ENCODE measurements at regions not wholly inside any gene's neighbourhood (a gene's known extent, or its start where the extent isn't known, plus 50 kb on each side); places are given as distances from the start of the nearest gene placed in this dataset.

DNA sequence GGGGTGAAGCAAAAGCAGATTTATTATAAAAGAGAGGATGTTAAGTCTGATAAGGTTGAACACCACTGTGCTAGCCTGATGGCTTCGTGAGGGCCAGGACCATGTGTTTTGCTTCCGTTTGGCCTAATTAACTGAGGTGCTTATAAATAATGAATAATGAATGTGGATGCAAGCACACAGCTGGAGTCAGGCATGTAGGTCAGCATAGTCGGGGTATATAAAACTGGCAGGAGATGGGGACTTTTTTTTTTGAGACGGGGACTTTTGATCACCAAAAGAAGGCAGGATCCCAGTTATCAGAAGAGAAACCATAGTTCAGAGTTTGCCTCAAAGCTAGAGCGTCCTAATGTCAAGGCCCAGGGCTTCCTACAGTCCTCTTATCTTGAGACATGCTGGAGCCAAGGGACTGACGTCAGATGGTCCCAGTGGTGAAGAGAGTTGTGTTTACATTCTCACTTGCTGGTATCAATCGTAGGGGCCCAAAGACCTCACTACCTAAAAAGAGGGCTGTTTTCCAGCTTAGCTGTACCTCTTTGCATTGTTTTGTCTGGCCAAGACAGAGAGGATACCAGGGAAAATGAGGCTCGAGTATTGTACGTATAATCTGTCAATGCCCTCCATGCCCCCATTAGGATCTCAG, 50.4 kb downstream of the RTL9 start:
- DNase-seq = no peak
- H3K36me3 ChIP-seq (replicated peaks; ENCODE audit: control insufficient read depth, insufficient read depth, low read length) = no peaks in the 10 kb centered on the region
- H3K27me3 ChIP-seq (ENCODE audit: control insufficient read depth, insufficient read depth, low read length) = no peaks in the 10 kb centered on the region; the same call in 1 of the 2 replicates
- H3K4me3 ChIP-seq (ENCODE audit: insufficient read depth, low read depth, low read length) = no peak overlapping the region

DNA sequence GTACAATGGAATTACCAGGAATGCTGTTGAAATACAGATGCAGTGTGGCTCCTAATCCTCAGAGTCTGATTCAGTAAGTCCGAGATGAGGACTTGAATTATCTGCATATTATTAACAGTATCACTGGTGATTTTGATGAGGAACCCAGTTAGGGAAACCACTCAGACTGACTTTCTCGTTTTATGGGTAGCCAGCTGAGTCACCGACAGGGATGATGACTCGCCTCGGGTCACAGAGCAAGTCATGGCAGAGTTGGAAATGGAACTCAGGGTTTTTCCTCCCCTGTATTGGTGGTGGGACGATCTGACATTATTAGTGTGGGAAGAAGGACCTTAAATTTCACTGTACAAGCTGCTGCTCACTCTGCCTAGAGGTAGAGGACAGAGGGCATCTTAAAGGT, 51.3 kb downstream of the RTL9 start:
- no peaks in the 10 kb centered on the region; the same call in 1 of the 2 replicates for H3K27me3 ChIP-seq (ENCODE audit: control insufficient read depth, insufficient read depth, low read length)
- H3K4me3 ChIP-seq (ENCODE audit: insufficient read depth, low read depth, low read length) = no peak overlapping the region
- no peak for DNase-seq
- H3K36me3 ChIP-seq (replicated peaks; ENCODE audit: control insufficient read depth, insufficient read depth, low read length) = no peaks in the 10 kb centered on the region

DNA sequence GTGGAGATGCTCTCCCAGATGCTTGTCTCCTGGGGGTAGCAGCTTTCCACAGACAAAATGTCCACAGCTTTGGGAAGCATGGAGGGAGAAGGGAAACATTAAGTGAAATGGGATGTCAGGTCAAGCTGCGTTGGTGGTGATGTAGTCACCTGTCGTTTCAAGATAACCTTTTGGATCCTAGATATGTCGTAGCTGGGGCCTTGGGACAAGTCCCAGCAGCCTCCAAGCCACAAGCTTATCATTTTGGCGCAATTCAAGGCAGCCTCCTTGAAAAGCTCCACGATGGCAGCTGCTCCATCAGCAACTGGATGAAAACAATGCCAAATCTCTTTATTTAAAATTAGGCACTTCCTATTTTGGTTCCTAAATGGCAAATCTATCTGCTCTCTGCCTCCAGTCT, 52.0 kb downstream of the RTL9 start:
- no peaks in the 10 kb centered on the region for H3K36me3 ChIP-seq (replicated peaks; ENCODE audit: control insufficient read depth, insufficient read depth, low read length)
- no peak for DNase-seq
- H3K27me3 ChIP-seq (ENCODE audit: control insufficient read depth, insufficient read depth, low read length) = no peaks in the 10 kb centered on the region; the same call in 1 of the 2 replicates
- no peak overlapping the region for H3K4me3 ChIP-seq (ENCODE audit: insufficient read depth, low read depth, low read length)

DNA sequence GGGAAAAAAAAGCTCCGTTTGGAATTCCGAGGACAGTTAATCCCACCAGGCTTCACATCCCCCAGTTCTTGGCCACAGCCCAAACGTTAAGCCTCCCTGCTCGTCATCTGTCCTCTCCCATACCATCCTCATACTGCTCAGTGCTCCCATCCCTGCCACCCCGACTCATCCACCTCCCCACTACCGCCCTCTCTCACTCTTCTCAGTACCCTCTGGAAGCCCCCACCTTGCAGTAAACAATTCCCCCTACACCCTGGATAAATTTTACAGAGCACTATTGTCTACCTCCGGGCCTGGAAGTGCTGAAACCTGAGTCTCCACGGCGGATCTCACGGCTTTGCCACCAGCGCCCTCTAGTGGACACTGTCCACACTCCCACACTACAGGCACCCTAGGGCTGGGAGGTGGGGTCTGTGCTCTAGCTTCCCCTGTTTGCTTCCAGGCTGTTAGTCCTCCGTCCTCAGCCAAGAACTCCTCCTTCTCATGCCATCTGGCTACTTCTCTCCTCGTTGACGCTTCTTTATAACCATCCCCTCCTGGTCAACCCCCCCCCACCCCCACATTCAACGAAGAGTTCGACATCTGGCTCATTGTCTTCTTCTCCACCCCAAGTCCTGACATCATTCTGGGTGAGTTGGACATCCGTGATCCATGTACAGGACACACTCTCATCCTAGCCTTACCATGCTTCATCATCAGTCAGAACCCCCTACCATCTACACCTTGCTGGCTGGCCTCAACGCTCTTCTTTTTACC, 54.5 kb downstream of the RTL9 start:
- no peaks in the 10 kb centered on the region; the same call in 1 of the 2 replicates for H3K27me3 ChIP-seq (ENCODE audit: control insufficient read depth, insufficient read depth, low read length)
- no peaks in the 10 kb centered on the region for H3K36me3 ChIP-seq (replicated peaks; ENCODE audit: control insufficient read depth, insufficient read depth, low read length)
- H3K4me3 ChIP-seq (ENCODE audit: insufficient read depth, low read depth, low read length) = no peak overlapping the region
- DNase-seq = peak; percentile 82

DNA sequence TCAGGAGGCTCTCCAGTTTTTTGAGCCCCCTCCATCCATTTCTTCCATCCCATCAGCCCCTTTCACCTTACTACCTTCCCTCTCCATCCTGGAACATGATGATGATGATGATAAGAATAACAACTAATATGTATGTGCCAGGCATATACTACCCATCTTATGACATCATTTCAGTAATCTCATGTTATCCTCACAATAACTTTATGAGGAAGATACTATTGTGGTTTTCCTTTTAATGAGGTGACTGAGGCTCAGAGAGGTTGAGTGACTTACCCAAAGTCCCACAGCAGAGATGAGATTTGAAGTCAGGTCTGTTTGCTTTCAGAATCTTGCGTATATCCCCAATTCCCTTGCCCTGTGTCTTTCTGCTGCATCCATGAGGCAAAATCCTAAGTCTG, 55.1 kb downstream of the RTL9 start:
- Histone ChIP-seq H3K36me3 (replicated peaks; ENCODE audit: control insufficient read depth, insufficient read depth, low read length) (no peaks in the 10 kb centered on the region), H3K4me3 (ENCODE audit: insufficient read depth, low read depth, low read length) (no peak overlapping the region), H3K27me3 (ENCODE audit: control insufficient read depth, insufficient read depth, low read length) (no peaks in the 10 kb centered on the region; the same call in 1 of the 2 replicates)
- DNase-seq = no peak

DNA sequence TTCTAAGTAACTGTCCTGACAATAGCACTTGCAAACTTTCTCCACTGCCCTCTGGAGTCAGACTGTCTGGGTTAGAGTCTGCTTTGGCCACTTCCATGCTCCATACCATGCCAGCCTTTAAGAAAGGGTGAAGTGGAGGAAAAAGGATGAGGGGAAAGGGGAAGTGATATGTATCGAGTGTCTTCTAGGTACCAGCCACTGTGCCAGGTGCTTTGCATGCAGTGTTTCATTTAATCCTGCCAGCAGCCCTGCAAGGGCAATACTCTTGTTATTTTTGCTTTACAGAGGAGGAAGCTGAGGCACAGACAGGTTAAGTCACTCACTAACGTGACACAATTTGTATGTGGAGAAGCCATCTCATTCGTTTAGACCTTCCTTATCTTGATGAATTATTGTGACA, 55.6 kb downstream of the RTL9 start:
- no peak overlapping the region for H3K4me3 ChIP-seq (ENCODE audit: insufficient read depth, low read depth, low read length)

DNA sequence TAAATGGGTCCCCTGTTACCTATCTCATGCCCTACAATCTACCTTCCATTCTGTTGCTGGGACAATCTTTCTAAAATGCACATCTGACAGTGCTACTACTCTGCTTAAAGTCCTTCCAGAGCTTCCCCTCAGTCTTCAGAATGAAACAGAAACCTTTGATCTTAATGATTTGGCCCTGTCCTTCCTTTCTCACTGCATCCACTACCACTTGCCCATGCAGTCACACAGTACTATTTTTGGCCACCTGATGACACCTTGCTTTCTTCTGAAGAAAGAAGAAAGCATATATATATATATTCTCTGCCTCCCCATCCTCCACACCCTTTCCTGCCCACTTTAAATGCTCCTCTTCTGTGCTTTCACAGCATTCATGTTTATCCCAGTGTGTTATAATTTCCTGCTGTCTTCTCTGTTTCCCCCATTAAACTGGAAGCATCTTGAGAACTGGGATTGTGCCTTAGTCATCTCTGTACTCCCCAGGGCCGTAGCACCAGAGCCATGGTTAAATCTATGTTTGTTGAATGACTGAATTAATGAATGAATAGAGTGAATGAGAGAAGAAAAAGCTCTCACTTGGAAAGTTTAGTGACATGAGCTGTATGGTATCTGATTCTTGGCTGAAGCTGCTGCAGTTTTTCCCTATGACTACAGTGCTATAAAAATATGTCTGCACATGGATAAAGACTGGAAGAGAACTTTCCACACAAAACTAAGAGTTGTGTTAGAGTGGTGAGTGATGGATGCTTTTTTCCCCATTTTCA, 56.2 kb downstream of the RTL9 start:
- Histone ChIP-seq H3K27me3 (ENCODE audit: control insufficient read depth, insufficient read depth, low read length) (no peaks in the 10 kb centered on the region; the same call in 1 of the 2 replicates), H3K4me3 (ENCODE audit: insufficient read depth, low read depth, low read length) (no peak overlapping the region), H3K36me3 (replicated peaks; ENCODE audit: control insufficient read depth, insufficient read depth, low read length) (no peaks in the 10 kb centered on the region)
- no peak for DNase-seq

More for the DNA sequence above, 55.6 kb downstream of the RTL9 start:
- Histone ChIP-seq H3K27me3 (ENCODE audit: control insufficient read depth, insufficient read depth, low read length) (no peaks in the 10 kb centered on the region; the same call in 1 of the 2 replicates), H3K36me3 (replicated peaks; ENCODE audit: control insufficient read depth, insufficient read depth, low read length) (no peaks in the 10 kb centered on the region)
- no peak for DNase-seq

DNA sequence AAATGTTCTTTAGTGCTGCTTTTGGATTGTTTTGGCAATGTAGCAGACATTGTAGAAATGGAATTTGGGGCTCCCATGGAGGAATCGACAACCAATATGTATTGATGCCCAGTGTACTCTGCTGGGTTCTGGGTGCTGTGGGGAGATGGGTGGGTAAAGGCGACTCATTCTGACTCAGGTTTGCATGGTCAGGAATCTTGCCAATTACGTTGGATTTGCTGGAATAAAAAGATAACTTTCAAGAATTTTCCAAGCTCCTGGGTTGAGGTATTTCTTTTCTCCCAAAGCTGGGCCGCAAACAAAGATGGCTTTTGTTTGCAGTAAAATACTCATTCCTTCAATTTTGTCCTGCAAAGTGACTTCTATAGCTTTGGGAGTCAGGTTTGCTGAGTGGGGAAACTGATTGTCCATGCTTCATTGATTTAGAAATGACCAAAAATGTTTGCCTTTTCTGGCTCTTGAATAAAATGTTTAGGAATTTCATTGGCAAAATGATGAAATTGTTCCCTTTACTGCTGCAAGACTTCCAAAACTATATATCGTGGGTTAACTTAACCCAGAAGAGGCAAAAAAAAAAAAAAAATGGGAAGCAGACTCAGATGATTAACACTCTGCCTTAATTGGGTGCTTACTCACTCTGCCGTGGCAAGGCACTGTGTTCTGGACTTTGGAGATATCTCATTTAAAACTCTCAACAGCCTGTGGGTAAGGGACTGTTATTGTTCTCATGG, 57.0 kb downstream of the RTL9 start:
- Histone ChIP-seq H3K36me3 (replicated peaks; ENCODE audit: control insufficient read depth, insufficient read depth, low read length) (no peaks in the 10 kb centered on the region), H3K27me3 (ENCODE audit: control insufficient read depth, insufficient read depth, low read length) (no peaks in the 10 kb centered on the region; the same call in 1 of the 2 replicates), H3K4me3 (ENCODE audit: insufficient read depth, low read depth, low read length) (no peak overlapping the region)
- no peak for DNase-seq

DNA sequence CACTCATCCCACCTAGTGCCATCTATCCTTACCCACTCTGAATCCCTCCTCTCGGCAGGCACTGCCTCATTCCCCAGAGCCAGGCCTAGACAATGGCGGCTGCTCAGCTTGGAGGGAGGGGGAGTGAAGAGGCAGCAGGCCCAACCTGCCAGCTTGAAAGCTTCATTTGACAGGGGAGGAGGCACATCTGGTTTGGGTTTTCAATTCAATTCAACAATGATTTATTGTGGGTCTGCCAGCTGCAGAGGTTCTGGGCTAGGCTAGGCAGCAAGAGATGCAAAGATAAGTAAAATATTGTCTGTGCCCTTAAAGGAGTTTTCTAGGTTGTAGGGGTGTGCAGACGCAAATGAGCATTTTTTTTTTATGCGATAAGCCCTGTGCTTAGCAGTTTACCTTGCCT, 58.5 kb downstream of the RTL9 start:
- no peaks in the 10 kb centered on the region; the same call in 1 of the 2 replicates for H3K27me3 ChIP-seq (ENCODE audit: control insufficient read depth, insufficient read depth, low read length)
- no peak overlapping the region for H3K4me3 ChIP-seq (ENCODE audit: insufficient read depth, low read depth, low read length)
- no peaks in the 10 kb centered on the region for H3K36me3 ChIP-seq (replicated peaks; ENCODE audit: control insufficient read depth, insufficient read depth, low read length)
- DNase-seq = no peak

DNA sequence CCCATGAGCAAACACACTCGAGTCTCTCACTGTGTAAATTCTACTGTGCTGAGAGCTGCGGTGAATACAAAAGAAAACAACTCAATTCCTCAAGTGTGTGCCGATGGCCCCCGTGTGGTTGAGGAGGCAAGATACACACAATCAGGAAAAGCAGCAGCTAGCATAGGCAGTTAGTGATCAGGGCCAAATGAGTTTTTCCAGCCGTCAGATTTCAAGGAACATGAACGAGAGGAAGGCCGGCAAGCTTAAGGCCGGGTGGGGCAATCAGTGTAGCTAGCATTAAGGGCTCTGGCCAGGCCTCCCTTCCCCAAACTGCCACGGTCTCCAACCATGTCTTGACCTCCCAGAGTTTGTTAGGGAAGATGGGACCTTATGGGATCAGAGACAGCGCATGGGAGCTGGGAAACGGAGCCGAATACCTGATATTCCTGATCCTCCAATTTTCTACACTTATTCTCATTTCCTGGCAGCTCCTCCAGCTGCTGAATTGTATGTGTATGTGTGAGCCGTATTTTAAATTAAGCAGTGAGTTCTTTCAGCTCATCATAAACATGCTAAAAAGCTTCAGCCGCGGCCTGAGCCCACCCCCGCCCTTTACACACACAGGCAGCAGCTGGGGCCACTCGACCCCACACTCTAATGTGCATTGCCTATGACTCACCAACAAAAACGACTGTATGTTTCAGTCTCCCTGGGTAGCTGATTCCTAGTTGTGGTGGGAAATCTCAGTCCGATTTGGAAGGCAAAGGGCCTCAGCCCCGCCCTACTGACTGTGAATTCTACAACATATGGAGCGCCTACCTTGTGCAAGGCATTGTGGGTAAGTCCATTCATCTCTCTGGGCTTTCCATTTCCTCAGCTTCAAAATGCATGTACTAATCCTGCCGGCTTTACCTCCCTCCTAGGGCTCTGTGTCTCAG, 59.9 kb downstream of the RTL9 start:
- H3K4me3 ChIP-seq (ENCODE audit: insufficient read depth, low read depth, low read length) = no peak overlapping the region
- peaks cover 1% of the 10 kb centered on the region; the same call in 1 of the 2 replicates for H3K27me3 ChIP-seq (ENCODE audit: control insufficient read depth, insufficient read depth, low read length)
- H3K36me3 ChIP-seq (replicated peaks; ENCODE audit: control insufficient read depth, insufficient read depth, low read length) = no peaks in the 10 kb centered on the region
- DNase-seq = peak; percentile 72

DNA sequence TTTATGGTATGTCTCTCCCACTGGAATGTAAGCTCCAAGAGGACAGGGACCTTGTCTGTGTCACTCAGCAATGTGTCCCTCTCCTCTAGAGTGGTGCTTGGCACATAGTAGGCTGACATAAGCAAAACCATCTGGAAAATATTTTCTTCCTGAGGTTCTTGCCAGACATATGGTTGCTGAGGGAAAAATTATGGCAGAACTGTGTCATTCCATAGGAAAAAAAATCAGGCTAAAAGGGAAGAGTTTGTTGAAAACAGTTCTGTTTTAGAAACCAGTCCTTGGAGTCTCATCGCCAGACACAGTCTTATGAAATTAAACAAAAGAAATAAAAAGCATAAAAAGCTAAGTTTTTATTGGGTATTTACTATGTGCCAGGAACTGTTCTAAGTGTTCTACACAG, 60.9 kb downstream of the RTL9 start:
- DNase-seq = no peak
- H3K4me3 ChIP-seq (ENCODE audit: insufficient read depth, low read depth, low read length) = no peak overlapping the region
- H3K36me3 ChIP-seq (replicated peaks; ENCODE audit: control insufficient read depth, insufficient read depth, low read length) = no peaks in the 10 kb centered on the region
- H3K27me3 ChIP-seq (ENCODE audit: control insufficient read depth, insufficient read depth, low read length) = peaks cover 3% of the 10 kb centered on the region; the same call in 1 of the 2 replicates

DNA sequence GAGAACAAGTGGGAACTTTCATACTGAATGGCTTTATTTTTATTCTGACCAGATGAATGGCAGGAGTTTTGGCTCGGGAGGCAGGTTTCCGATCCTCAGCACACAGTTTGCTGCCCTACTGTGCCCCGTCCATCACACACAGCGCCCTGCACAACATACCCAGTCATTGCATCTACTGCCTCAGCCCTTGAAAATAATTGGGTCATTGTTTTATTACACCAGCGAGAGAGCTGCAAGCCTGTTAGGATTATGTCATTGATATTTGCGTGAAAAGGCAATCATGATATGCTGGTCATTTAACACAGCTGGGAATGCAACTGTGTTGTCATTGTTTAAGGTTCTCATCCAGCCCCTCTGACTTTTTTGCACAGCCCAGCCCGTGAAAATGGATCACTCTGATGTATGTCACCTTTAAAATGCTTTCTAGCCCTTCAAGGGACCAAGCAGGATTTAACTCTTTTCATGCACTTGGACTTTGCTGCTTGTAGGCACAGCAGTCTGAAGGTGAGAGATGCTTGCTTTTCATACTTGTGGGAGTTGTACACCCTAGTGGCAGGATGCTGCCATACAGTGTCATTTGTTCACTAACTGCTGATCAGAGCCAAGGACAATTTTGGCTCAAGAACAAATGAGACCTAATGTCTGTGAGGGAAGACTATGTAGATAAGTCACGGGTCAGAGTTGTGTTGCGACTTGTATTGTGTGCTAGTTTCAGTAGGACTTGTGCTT, 62.3 kb downstream of the RTL9 start:
- H3K4me3 ChIP-seq (ENCODE audit: insufficient read depth, low read depth, low read length) = no peak overlapping the region
- DNase-seq = no peak

More for the DNA sequence above, 62.3 kb downstream of the RTL9 start:
- Histone ChIP-seq H3K36me3 (replicated peaks; ENCODE audit: control insufficient read depth, insufficient read depth, low read length) (no peaks in the 10 kb centered on the region), H3K27me3 (ENCODE audit: control insufficient read depth, insufficient read depth, low read length) (peaks cover 3% of the 10 kb centered on the region; the same call in 1 of the 2 replicates)
